ENCODE measurements at regions not wholly inside any gene's neighbourhood (a gene's known extent, or its start where the extent isn't known, plus 50 kb on each side); places are given as distances from the start of the nearest gene placed in this dataset.

DNA sequence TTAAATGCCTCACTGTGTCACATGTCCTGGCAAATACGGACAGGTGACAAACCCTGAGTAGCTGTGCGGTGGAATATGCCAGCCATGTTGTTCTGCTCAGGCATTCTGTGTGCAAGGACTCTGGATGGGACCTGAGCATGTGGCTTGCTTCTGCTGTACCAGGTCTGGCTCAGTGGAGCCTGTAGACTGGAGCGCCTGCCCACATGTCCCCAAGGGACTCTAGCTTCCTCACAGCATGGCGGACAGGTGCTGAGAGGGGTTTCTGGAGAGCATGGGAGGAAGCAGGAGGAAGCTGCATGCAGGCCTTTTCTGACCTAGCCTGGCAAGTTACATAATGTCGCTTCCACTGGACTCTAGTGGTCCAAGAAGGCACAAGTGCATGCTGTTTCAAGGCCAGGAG, 96.3 kb downstream of the PLXNA1 start:
- 68% methylated on average over 4 of the region's 5 CpGs for WGBS (ENCODE audit: missing lambda C conversion rate)
- no peak for TF ChIP-seq EP300 (IDR thresholded peaks at IDR 0.05)
- TF ChIP-seq, protein P1, sequence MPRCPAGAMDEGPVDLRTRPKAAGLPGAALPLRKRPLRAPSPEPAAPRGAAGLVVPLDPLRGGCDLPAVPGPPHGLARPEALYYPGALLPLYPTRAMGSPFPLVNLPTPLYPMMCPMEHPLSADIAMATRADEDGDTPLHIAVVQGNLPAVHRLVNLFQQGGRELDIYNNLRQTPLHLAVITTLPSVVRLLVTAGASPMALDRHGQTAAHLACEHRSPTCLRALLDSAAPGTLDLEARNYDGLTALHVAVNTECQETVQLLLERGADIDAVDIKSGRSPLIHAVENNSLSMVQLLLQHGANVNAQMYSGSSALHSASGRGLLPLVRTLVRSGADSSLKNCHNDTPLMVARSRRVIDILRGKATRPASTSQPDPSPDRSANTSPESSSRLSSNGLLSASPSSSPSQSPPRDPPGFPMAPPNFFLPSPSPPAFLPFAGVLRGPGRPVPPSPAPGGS (IDR thresholded peaks at IDR 0.05), result no peak
- TF ChIP-seq RARB (CRISPR knock-in tag; IDR thresholded peaks at IDR 0.05), result no peak
- TF ChIP-seq SMC3 (IDR thresholded peaks at IDR 0.05), result no peak
- no peak for TF ChIP-seq ZFP36 (IDR thresholded peaks at IDR 0.05; ENCODE audit: borderline replicate concordance, partially characterized antibody)
- no peak for TF ChIP-seq KDM5A (IDR thresholded peaks at IDR 0.05)
- no peak for TF ChIP-seq JUN (IDR thresholded peaks at IDR 0.05)
- TF ChIP-seq, protein P2, sequence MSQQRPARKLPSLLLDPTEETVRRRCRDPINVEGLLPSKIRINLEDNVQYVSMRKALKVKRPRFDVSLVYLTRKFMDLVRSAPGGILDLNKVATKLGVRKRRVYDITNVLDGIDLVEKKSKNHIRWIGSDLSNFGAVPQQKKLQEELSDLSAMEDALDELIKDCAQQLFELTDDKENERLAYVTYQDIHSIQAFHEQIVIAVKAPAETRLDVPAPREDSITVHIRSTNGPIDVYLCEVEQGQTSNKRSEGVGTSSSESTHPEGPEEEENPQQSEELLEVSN (IDR thresholded peaks at IDR 0.05; ENCODE audit: borderline replicate concordance, low read depth), result no peak
- no peak for TF ChIP-seq ESRRA (IDR thresholded peaks at IDR 0.05; ENCODE audit: borderline replicate concordance, low read length)
- Histone ChIP-seq H3K9me3 (no peaks in the 10 kb centered on the region), H3K4me1 (no peaks in the 10 kb centered on the region), H3K4me3 (no peak overlapping the region), H3K4me2 (no peak overlapping the region), H3K27ac (no peak overlapping the region)
- DNase-seq (ENCODE audit: low read depth in 1 of 2, low spot score in 1 of 2), result no peak
- no peak for ATAC-seq
- CTCF ChIA-PET, result no interaction called here
- FAIRE-seq, result no peak
- POLR2A ChIA-PET, result no interaction called here

DNA sequence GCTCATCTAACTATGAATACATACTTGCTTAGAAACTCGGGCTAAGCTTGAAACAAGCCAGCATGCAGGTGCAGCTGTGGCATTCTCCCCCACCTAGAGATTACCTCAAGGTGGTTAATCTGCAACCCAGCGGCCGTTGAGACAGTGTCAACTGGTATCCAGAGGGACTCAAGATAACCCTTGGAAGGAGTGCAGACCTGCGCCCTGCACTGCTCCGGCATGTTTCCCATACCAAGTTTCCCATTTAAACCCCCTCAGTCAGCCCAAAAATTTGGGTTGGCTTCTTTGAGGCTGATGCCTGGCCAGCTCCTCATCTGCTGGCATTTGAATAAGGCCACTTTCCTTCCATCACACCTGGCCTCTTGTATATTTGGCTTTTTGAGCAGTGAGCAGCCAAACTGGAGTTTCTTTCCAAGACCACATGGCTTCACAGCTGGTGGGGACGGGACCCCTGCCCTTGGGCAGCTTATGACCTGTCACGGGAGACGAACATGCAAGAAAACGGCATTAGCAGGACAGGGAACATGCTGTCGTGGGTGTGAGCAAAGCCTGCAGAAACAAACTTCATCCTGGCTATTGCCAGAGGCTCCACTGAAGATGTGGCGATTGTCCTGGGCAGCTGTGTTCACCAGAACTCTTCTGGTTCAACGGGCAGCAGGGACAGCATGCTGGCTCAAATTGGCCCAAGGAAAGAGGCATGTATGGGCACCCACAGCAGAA, 98.2 kb downstream of the PLXNA1 start:
- no peak for FAIRE-seq
- Histone ChIP-seq H3K4me1 (no peaks in the 10 kb centered on the region), H3K4me3 (no peak overlapping the region), H3K9me3 (no peaks in the 10 kb centered on the region), H3K4me2 (no peak overlapping the region), H3K27ac (no peak overlapping the region)
- no peak for DNase-seq (ENCODE audit: low read depth in 1 of 2, low spot score in 1 of 2)
- ChIA-PET POLR2A (no interaction called here), CTCF (no interaction called here)
- ATAC-seq, result no peak
- TF ChIP-seq, protein P3, sequence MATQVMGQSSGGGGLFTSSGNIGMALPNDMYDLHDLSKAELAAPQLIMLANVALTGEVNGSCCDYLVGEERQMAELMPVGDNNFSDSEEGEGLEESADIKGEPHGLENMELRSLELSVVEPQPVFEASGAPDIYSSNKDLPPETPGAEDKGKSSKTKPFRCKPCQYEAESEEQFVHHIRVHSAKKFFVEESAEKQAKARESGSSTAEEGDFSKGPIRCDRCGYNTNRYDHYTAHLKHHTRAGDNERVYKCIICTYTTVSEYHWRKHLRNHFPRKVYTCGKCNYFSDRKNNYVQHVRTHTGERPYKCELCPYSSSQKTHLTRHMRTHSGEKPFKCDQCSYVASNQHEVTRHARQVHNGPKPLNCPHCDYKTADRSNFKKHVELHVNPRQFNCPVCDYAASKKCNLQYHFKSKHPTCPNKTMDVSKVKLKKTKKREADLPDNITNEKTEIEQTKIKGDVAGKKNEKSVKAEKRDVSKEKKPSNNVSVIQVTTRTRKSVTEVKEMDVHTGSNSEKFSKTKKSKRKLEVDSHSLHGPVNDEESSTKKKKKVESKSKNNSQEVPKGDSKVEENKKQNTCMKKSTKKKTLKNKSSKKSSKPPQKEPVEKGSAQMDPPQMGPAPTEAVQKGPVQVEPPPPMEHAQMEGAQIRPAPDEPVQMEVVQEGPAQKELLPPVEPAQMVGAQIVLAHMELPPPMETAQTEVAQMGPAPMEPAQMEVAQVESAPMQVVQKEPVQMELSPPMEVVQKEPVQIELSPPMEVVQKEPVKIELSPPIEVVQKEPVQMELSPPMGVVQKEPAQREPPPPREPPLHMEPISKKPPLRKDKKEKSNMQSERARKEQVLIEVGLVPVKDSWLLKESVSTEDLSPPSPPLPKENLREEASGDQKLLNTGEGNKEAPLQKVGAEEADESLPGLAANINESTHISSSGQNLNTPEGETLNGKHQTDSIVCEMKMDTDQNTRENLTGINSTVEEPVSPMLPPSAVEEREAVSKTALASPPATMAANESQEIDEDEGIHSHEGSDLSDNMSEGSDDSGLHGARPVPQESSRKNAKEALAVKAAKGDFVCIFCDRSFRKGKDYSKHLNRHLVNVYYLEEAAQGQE (IDR thresholded peaks at IDR 0.05), result no peak
- no peak for TF ChIP-seq MAFK (IDR thresholded peaks at IDR 0.05; ENCODE audit: partially characterized antibody)
- no peak for TF ChIP-seq MYC (IDR thresholded peaks at IDR 0.05; ENCODE audit: borderline replicate concordance, low read length)
- TF ChIP-seq MAZ (IDR thresholded peaks at IDR 0.05; ENCODE audit: borderline replicate concordance, low read depth, low read length), result no peak
- no peak for TF ChIP-seq RFX5 (IDR thresholded peaks at IDR 0.05)
- no peak for TF ChIP-seq FOXS1 (CRISPR knock-in tag; IDR thresholded peaks at IDR 0.05)
- TF ChIP-seq HDAC2 (IDR thresholded peaks at IDR 0.05), result no peak
- no peak for TF ChIP-seq RNF2 (IDR thresholded peaks at IDR 0.05; ENCODE audit: borderline replicate concordance, low read depth)
- no peak for TF ChIP-seq POLR2A (IDR thresholded peaks at IDR 0.05; ENCODE audit: low read length)
- TF ChIP-seq KDM5A (IDR thresholded peaks at IDR 0.05), result no peak
- TF ChIP-seq, protein P1 (IDR thresholded peaks at IDR 0.05), result no peak
- no peak for TF ChIP-seq TFCP2L1 (CRISPR knock-in tag; IDR thresholded peaks at IDR 0.05)
- no peak for TF ChIP-seq CHD2 (IDR thresholded peaks at IDR 0.05; ENCODE audit: low read length, partially characterized antibody)
- no peak for TF ChIP-seq PHF8 (IDR thresholded peaks at IDR 0.05; ENCODE audit: borderline replicate concordance, low read depth)
- TF ChIP-seq, protein P4, sequence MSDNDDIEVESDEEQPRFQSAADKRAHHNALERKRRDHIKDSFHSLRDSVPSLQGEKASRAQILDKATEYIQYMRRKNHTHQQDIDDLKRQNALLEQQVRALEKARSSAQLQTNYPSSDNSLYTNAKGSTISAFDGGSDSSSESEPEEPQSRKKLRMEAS (IDR thresholded peaks at IDR 0.05), result no peak
- no peak for TF ChIP-seq EHMT2 (IDR thresholded peaks at IDR 0.05; ENCODE audit: low read depth)
- WGBS (ENCODE audit: missing lambda C conversion rate), result 56% methylated on average over 7 of the region's 12 CpGs

Data from A549 (cell line).